Left lung (tissue), 4 donors: ENCODE measurements at regions not wholly inside any gene's neighbourhood (a gene's known extent, or its start where the extent isn't known, plus 50 kb on each side); places are given as distances from the start of the nearest gene placed in this dataset.

Experiments used
- ATAC-seq: fragments of 200-7000 bp; cut with Tn5 transposase; one replicate; pipeline ENCODE4 v1.9.1; 2020; ENCODE audit warnings: moderate library complexity
- DNase-seq, 4 donors: peaks; one replicate each; pipeline ENCODE4 v3.0.0-alpha.2; 2013 to 2020
- H3K27ac ChIP-seq, 2 donors: fragments of 200-600 bp; sonication (generic) in 1 of 2; one replicate each; pipeline versions ENCODE4 v1.5.0 to v1.8.0; 2020 to 2021
- H3K27me3 ChIP-seq, 2 donors: fragments of 200-600 bp; sonication (generic) in 1 of 2; one replicate each; pipeline versions ENCODE4 v1.5.0 to v1.8.0; 2020 to 2021
- H3K36me3 ChIP-seq, 2 donors: fragments of 200-600 bp; sonication (generic) in 1 of 2; one replicate each; pipeline versions ENCODE4 v1.5.0 to v1.8.0; 2020 to 2021
- H3K4me1 ChIP-seq, 2 donors: fragments of 200-600 bp; one replicate each; pipeline ENCODE4 v1.8.0; 2021
- H3K4me3 ChIP-seq, 2 donors: fragments of 200-600 bp; sonication (generic) in 1 of 2; one replicate each; pipeline versions ENCODE4 v1.5.0 to v1.8.0; 2020 to 2021; ENCODE audit warnings: mild to moderate bottlenecking in 1 of 2
- H3K9me3 ChIP-seq, 2 donors: fragments of 200-600 bp; sonication (generic) in 1 of 2; one replicate each; pipeline versions ENCODE4 v1.5.0 to v1.8.0; 2020 to 2021
- CTCF ChIP-seq, 2 donors: fragments of 200-600 bp; sonication (generic) in 1 of 2; IDR thresholded peaks; one replicate each; pipeline versions ENCODE4 v1.5.0 to v1.8.0; 2021; ENCODE audit warnings: antibody characterized with exemption in 2 of 2
- intact Hi-C, 2 donors: fragments of 100-400 bp; cut with DNase I; formaldehyde crosslinking; loops; one replicate each; pipeline versions ENCODE4 v1.11.2 to v1.14.2; 2022
- donor health status: DM: no; HTN: yes; CAD: no.
- donor health status: DM: no; HTN: no; CAD: no.

- Histone ChIP-seq H3K9me3 (no peaks in the 10 kb centered on the region), H3K27ac (no peak overlapping the region), H3K4me1 (no peaks in the 10 kb centered on the region), H3K27me3 (peaks cover 0 to 41% of the 10 kb centered on the region in 2 donors), H3K36me3 (no peaks in the 10 kb centered on the region), H3K4me3 (no peak overlapping the region)
- ATAC-seq (no peak), DNase-seq (no peak)
- intact Hi-C loops, result no loop called here
- no peak for TF ChIP-seq CTCF (IDR thresholded peaks at IDR 0.05)
These were observed 502.4 kb downstream of the MIAT start for GRCh38 chr22:27159716-27160295.

GRCh38 chr22:27163162-27164137, 506.1 kb downstream of the MIAT start:
- Histone ChIP-seq H3K36me3 (no peaks in the 10 kb centered on the region), H3K4me1 (no peaks in the 10 kb centered on the region), H3K27me3 (peaks cover 0 to 37% of the 10 kb centered on the region in 2 donors), H3K9me3 (no peaks in the 10 kb centered on the region), H3K27ac (no peak overlapping the region), H3K4me3 (no peak overlapping the region)
- intact Hi-C loops, result no loop called here
- no peak for DNase-seq
- no peak for ATAC-seq
- no peak for TF ChIP-seq CTCF (IDR thresholded peaks at IDR 0.05)

- intact Hi-C loops, result no loop called here
- Histone ChIP-seq H3K36me3 (no peaks in the 10 kb centered on the region), H3K4me1 (no peaks in the 10 kb centered on the region), H3K9me3 (no peaks in the 10 kb centered on the region), H3K4me3 (no peak overlapping the region), H3K27ac (no peak overlapping the region), H3K27me3 (peaks cover 0 to 25% of the 10 kb centered on the region in 2 donors)
- no peak for TF ChIP-seq CTCF (IDR thresholded peaks at IDR 0.05)
- ATAC-seq (no peak), DNase-seq (no peak)
These were observed 507.6 kb downstream of the MIAT start for GRCh38 chr22:27164781-27165503.

- intact Hi-C loops, result no loop called here
- Histone ChIP-seq H3K4me3 (no peak overlapping the region), H3K27me3 (peaks cover 0 to 21% of the 10 kb centered on the region in 2 donors), H3K9me3 (no peaks in the 10 kb centered on the region), H3K36me3 (no peaks in the 10 kb centered on the region), H3K4me1 (no peaks in the 10 kb centered on the region), H3K27ac (no peak overlapping the region)
- DNase-seq, result no peak
- ATAC-seq, result no peak
- no peak for TF ChIP-seq CTCF (IDR thresholded peaks at IDR 0.05)
These were observed 511.3 kb downstream of the MIAT start for GRCh38 chr22:27168681-27169080.

DNA sequence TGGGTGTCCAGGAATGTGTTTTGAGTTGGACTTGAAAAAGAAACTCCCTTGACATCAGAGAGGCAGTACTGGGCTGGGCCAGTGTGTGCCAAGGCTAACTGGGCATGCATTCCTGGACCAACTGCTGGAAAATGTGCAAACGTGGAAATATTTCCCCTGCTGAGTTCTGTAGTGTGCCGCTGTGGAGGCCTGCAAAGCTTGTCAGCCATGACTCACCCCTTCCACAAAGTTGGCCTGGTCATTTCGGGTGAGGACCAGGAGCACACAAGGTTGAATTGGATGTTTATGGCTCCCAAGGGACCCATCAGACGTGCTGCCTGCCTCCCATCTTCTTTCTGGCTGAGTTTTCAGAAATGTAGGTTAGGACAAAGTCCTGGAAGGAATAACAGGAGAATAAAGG, 513.1 kb downstream of the MIAT start:
- no peak for DNase-seq
- intact Hi-C loops, result no loop called here
- no peak for TF ChIP-seq CTCF (IDR thresholded peaks at IDR 0.05)
- H3K9me3 ChIP-seq, result no peaks in the 10 kb centered on the region
- no peak overlapping the region for H3K4me3 ChIP-seq
- H3K27ac ChIP-seq, result no peak overlapping the region
- peaks cover 0 to 37% of the 10 kb centered on the region in 2 donors for H3K27me3 ChIP-seq
- H3K36me3 ChIP-seq, result no peaks in the 10 kb centered on the region
- peak; percentile 44 for ATAC-seq
- no peaks in the 10 kb centered on the region for H3K4me1 ChIP-seq
